Activated T-helper 1 cell treated with anti-CD3 and anti-CD28 coated beads, Interleukin-12 subunit alpha, Interleukin-12 subunit beta, Interleukin-2, Interleukin-4 antibody, amounts not matched to agents 30 ng/mL and 10 ng/mL and 1 ng/mL, durations not matched to agents 14 hours and 24 hours and 36 hours (primary cell): ENCODE measurements at regions not wholly inside any gene's neighbourhood (a gene's known extent, or its start where the extent isn't known, plus 50 kb on each side); places are given as distances from the start of the nearest gene placed in this dataset.
"Not testable (repeated sequence)": the region's sequence is repeated elsewhere in the genome, so short reads cannot be mapped to it uniquely, and the experiment has no call there.

Experiments
- DNase-seq: peaks from one replicate; pipeline ENCODE4 v3.0.0; 2021; ENCODE audit warnings: low spot score
- H3K27ac Mint-ChIP-seq: one replicate; pipeline ENCODE4 v1.8.0; 2021; ENCODE audit warnings: mild to moderate bottlenecking, mixed read lengths
- H3K27me3 Mint-ChIP-seq: one replicate; pipeline ENCODE4 v1.8.0; 2022; ENCODE audit warnings: mild to moderate bottlenecking, moderate library complexity, mixed read lengths; ENCODE audit not compliant: insufficient read depth
- H3K36me3 Mint-ChIP-seq: one replicate; pipeline ENCODE4 v1.8.0; 2021; ENCODE audit warnings: low read depth, mixed read lengths
- H3K4me1 Mint-ChIP-seq: one replicate; pipeline ENCODE4 v1.8.0; 2021; ENCODE audit warnings: low read depth, mixed read lengths
- H3K4me3 Mint-ChIP-seq: one replicate; pipeline ENCODE4 v1.8.0; 2021; ENCODE audit warnings: mild to moderate bottlenecking, moderate library complexity, mixed read lengths
- H3K9me3 Mint-ChIP-seq: one replicate; pipeline ENCODE4 v1.8.0; 2021; ENCODE audit warnings: mixed read lengths
- intact Hi-C: fragments of 100-400 bp; cut with micrococcal nuclease; formaldehyde crosslinking; loops from one replicate; pipeline ENCODE4 v1.15.1; 2024

GRCh38 chr9:75456698-75457097, 368.4 kb downstream of the OSTF1 start:
- Mint-ChIP-seq H3K9me3 (no peaks in the 10 kb centered on the region), H3K27ac (no peak overlapping the region), H3K4me1 (no peaks in the 10 kb centered on the region), H3K36me3 (no peaks in the 10 kb centered on the region), H3K27me3 (no peaks in the 10 kb centered on the region), H3K4me3 (no peak overlapping the region)
- intact Hi-C loops = no loop called here
- DNase-seq = no peak

DNA sequence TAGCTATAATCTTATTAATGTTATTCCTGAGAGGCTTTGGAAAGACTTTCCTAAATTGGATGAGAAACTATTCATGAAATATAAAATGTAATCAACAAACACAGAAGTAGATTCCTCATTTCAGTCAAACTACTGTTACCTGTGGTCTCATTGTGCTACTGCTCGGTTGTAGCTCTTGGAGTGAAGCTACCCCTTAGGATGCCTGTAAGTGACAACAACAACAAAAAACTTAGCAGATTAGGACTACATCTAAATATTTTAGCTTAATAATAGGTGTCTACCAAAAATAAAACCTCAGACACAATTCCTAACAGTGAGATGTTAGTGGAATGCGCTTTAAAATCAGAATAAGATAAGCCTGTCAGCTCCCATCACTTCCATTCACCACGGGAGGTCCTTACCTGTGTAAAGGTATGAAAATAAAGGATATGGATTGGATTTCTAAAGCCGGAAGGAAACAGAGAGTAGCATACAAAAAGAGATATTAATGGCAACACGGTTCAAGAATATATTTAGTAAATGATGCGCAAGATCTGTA, 369.2 kb downstream of the OSTF1 start:
- Mint-ChIP-seq H3K9me3 (no peaks in the 10 kb centered on the region), H3K4me1 (no peaks in the 10 kb centered on the region), H3K4me3 (no peak overlapping the region), H3K27ac (no peak overlapping the region), H3K27me3 (no peaks in the 10 kb centered on the region), H3K36me3 (no peaks in the 10 kb centered on the region)
- no peak for DNase-seq
- intact Hi-C loops = no loop called here

- H3K4me1 Mint-ChIP-seq, H3K36me3 Mint-ChIP-seq, DNase-seq, H3K27ac Mint-ChIP-seq, H3K4me3 Mint-ChIP-seq, H3K27me3 Mint-ChIP-seq, H3K9me3 Mint-ChIP-seq, intact Hi-C loops: not testable (repeated sequence)
Observed at GRCh38 chr9:75459311-75459710, 371.0 kb downstream of the OSTF1 start.

DNA sequence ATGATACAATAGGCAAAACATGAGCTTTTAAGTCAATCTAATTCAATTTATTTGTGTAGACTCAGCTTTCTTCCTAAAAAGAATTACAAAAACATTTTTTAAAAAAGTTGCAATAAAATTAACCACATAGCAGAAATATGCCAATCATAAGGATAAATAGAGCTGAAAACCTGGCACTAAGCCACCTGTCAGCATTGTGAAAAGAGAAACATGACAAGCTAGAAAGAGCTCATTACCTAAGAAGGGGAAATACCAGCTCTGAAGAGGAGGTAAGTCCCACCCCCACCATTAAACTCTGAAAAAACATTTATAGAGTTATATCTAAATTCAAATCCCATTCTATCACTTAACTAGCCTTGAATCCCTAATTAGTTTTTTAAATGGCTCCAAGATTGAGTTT, 372.9 kb downstream of the OSTF1 start:
- no peak for DNase-seq
- intact Hi-C loops = no loop called here
- Mint-ChIP-seq H3K9me3 (no peaks in the 10 kb centered on the region), H3K27me3 (no peaks in the 10 kb centered on the region), H3K4me3 (no peak overlapping the region), H3K36me3 (no peaks in the 10 kb centered on the region), H3K27ac (no peak overlapping the region), H3K4me1 (no peaks in the 10 kb centered on the region)

DNA sequence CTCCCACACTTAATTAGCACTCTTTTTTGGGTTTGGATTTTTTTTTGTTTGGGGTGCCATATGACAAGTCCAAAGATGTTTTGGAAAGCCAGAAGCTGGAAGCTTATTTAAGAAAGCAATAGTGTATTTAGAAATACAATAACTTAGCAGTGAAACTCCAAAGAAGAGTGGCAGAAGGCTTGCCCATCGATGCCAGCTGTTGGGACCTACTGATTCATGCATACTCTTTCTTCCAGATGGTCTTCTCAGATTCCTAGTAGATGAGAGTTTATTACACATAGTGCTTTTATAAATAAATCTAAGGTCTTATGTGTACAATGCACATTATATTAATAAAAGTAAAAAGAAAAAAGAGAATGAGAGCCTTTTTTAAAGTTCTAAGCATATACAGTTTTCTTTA, 374.6 kb downstream of the OSTF1 start:
- Mint-ChIP-seq H3K9me3 (no peaks in the 10 kb centered on the region), H3K4me1 (no peaks in the 10 kb centered on the region), H3K4me3 (no peak overlapping the region), H3K36me3 (no peaks in the 10 kb centered on the region), H3K27ac (no peak overlapping the region), H3K27me3 (no peaks in the 10 kb centered on the region)
- DNase-seq = no peak
- intact Hi-C loops = no loop called here

GRCh38 chr9:75463871-75464270, 375.6 kb downstream of the OSTF1 start:
- DNase-seq = no peak
- intact Hi-C loops = no loop called here
- Mint-ChIP-seq H3K36me3 (no peaks in the 10 kb centered on the region), H3K4me3 (no peak overlapping the region), H3K27me3 (no peaks in the 10 kb centered on the region), H3K27ac (no peak overlapping the region), H3K4me1 (no peaks in the 10 kb centered on the region), H3K9me3 (no peaks in the 10 kb centered on the region)

DNA sequence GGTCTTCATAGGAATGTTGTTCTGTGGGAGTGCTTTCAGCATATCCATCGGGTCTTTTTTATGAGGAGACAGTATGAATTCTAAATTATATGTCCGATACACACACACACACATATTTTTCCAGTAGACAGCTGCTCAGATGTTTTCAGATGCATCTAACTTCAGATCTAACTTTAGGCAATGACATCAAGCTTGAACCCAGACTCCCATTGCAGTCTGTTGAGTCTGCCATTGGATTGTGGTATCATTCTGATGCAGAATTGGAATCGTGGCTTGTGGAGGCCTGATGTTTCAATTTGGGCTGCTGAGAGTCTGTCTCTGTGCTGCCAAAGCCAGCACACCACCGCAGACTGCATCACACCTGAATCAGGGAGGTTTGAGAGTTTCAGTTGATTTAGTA, 376.4 kb downstream of the OSTF1 start:
- intact Hi-C loops = no loop called here
- H3K9me3 Mint-ChIP-seq = no peaks in the 10 kb centered on the region
- DNase-seq = no peak
- no peaks in the 10 kb centered on the region for H3K4me1 Mint-ChIP-seq
- H3K36me3 Mint-ChIP-seq = no peaks in the 10 kb centered on the region
- H3K27ac Mint-ChIP-seq = no peak overlapping the region
- no peak overlapping the region for H3K4me3 Mint-ChIP-seq
- no peaks in the 10 kb centered on the region for H3K27me3 Mint-ChIP-seq

GRCh38 chr9:75467142-75467541, 378.8 kb downstream of the OSTF1 start:
- no peaks in the 10 kb centered on the region for H3K4me1 Mint-ChIP-seq
- H3K27ac Mint-ChIP-seq = no peak overlapping the region
- intact Hi-C loops = no loop called here
- peaks cover 2% of the 10 kb centered on the region for H3K27me3 Mint-ChIP-seq
- DNase-seq = no peak
- H3K4me3 Mint-ChIP-seq = no peak overlapping the region
- H3K36me3 Mint-ChIP-seq = no peaks in the 10 kb centered on the region
- no peaks in the 10 kb centered on the region for H3K9me3 Mint-ChIP-seq

DNA sequence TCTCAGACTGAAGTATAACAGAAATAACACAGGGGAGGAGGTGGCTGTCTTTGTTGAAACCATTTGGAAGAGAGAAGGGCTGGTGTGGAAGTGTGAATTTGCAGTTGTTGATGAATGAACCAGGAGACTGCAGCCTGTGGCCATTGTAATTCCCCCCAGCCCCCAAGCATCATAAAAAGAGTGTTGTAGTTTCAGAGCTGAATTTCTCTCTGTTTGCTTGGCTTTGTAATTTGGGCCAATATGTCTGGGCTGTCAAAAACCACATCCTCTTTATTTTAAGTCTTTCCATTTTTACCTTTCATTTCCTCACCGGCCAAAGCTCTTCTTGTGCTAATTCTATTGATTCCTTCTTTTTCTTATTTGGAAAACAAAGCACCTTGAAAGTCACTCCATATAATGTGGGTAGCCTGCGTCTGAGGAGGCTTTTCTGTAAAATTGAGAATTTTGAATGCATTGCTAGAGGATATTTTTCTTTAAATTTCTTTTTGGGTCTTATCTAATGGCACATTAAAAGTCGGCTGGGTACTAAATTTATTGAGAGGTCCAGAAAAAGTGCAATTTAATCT, 383.3 kb downstream of the OSTF1 start:
- Mint-ChIP-seq H3K4me3 (no peak overlapping the region), H3K36me3 (no peaks in the 10 kb centered on the region), H3K27me3 (peaks cover 2% of the 10 kb centered on the region), H3K9me3 (no peaks in the 10 kb centered on the region), H3K4me1 (no peaks in the 10 kb centered on the region), H3K27ac (no peak overlapping the region)
- no peak for DNase-seq
- intact Hi-C loops = no loop called here

- H3K36me3 Mint-ChIP-seq = no peaks in the 10 kb centered on the region
- DNase-seq = no peak
- no peaks in the 10 kb centered on the region for H3K4me1 Mint-ChIP-seq
- H3K9me3 Mint-ChIP-seq = no peaks in the 10 kb centered on the region
- no peak overlapping the region for H3K27ac Mint-ChIP-seq
- intact Hi-C loops = no loop called here
- H3K4me3 Mint-ChIP-seq = no peak overlapping the region
- H3K27me3 Mint-ChIP-seq = no peaks in the 10 kb centered on the region
Observed at GRCh38 chr9:75482566-75482965, 394.3 kb downstream of the OSTF1 start.

DNA sequence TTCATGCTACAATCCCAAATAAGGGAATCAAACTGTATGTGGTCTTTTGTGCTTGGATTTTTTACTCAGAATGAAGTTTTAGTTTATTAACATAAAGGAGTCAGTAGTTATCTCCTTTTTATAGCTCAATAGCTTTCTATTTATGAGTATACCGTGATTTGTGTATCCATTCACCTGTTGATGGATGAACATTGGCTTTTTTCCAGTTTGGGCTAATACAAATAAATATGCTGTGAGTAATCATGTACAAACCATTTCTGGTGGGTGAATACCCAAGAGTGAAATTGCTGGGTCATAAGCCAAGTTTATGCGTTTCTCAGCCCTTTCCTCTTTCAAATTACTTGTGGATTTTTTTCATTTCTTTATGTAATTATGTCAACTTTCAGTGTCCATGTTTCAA, 395.3 kb downstream of the OSTF1 start:
- no peak for DNase-seq
- H3K9me3 Mint-ChIP-seq = no peaks in the 10 kb centered on the region
- intact Hi-C loops = no loop called here
- H3K27ac Mint-ChIP-seq = no peak overlapping the region
- no peaks in the 10 kb centered on the region for H3K4me1 Mint-ChIP-seq
- no peak overlapping the region for H3K4me3 Mint-ChIP-seq
- H3K36me3 Mint-ChIP-seq = no peaks in the 10 kb centered on the region
- H3K27me3 Mint-ChIP-seq = no peaks in the 10 kb centered on the region

DNA sequence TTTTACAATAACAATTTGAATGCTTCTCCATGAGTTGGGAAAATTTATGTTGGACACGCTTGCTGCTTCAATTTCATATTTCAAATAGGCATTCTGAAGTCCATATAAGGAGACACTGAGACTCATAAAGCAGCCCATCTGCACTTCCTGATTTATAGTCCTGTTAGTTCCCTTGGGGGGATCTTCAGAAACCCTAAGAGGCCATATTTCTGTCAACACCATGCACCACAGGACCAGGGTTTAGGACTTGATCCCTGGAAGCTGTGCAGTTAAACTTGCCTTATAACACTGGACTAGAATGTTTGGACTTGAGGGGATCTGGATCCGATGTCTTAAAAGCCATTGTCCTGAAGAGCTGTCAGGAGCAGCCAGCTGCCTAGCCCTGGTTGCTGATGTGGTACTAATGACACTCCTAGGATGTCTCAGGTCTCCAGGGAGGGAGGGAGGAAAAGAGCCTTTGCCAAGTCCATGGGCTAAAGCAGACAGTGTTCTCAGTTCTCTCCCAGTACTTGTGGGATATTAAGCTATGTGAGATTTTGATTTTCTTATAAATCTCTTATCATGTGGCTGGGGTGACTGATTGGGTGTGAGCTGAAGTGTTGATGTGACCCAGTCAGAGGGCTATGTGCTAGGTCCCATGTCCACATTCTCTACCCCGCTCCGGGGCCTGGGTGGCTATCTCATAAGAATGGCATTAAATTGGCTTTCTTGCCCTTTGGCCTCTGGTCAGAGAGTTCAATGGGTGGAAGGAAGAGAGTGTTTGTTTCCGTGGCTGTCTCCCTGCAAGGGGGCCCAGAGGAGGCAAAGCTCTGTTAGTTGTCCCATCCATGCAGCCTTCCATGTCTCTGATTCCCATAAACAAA, 399.8 kb downstream of the OSTF1 start:
- Mint-ChIP-seq H3K27me3 (peaks cover 2% of the 10 kb centered on the region), H3K9me3 (no peaks in the 10 kb centered on the region), H3K27ac (no peak overlapping the region), H3K36me3 (no peaks in the 10 kb centered on the region), H3K4me3 (no peak overlapping the region), H3K4me1 (no peaks in the 10 kb centered on the region)
- intact Hi-C loops = no loop called here
- no peak for DNase-seq

DNA sequence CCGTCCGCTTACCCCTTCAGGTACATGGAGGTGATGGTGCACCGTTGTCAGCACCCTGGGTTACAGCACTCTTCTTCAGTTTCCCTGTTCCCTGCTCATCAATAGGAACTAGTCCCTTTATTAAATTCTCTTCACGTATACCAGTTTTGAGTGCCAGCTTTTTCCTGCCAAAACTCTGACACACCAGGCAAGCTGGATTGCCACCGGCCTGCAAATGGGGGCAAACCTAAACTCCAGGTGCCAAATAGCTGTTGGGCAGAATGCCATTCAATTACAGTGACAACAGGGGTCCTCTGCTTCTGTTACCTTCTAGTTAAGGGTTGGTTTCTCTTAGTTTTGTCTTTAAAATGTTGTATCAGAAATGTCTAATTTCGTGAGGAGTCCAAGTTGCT, 400.4 kb downstream of the OSTF1 start:
- H3K9me3 Mint-ChIP-seq = no peaks in the 10 kb centered on the region
- H3K4me3 Mint-ChIP-seq = no peak overlapping the region
- no peaks in the 10 kb centered on the region for H3K4me1 Mint-ChIP-seq
- peaks cover 2% of the 10 kb centered on the region for H3K27me3 Mint-ChIP-seq
- H3K36me3 Mint-ChIP-seq = no peaks in the 10 kb centered on the region
- intact Hi-C loops = no loop called here
- H3K27ac Mint-ChIP-seq = no peak overlapping the region
- DNase-seq = no peak
